G401.6 (cell line): ENCODE measurements at regions not wholly inside any gene's neighbourhood (a gene's known extent, or its start where the extent isn't known, plus 50 kb on each side); places are given as distances from the start of the nearest gene placed in this dataset.

Experiments
- FAIRE-seq: peaks from 2 replicates; lab custom pipeline; 2012; peaks lifted over from hg19 to GRCh38; lab: Jason Lieb, UNC

DNA sequence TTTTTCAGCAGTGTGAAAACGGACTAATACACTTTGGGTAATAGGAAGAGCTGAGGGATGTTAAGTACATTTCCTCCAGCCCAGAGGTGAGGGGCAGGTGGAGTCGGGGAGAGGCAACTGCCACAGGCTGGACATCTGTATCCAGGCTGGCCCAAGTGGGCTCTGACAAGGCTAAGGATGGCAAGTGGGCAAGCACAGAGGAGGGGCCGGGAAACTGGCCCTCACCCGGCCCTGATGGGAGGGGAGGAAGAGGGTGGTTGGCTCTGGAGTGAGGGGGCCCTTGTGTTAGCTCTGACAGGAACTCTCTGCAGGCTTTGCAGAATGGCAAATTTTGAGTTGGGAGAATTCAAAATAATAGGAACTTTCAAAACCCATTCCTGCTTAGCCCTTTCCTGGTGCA, 251.0 kb upstream of the TNRC6C start:
- no peak for FAIRE-seq

DNA sequence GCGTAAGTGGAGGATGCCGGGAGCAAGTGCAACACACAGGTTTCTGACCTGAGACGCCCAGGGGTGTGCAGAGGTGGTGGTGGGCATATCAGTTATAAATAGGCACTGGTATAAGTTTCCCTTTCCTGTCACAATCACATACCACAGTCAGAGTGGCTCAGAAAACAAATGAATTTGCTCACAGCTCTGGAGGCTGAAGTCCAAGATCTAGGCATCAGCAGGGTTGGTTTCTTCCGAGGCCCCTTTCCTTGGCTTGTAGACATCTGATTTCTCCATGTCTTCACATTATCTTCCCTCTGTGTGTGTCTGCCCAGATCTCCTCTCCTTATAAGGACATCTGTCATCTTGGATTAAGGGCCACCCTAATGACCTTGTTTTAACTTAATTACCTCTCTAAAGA, 250.5 kb upstream of the TNRC6C start:
- FAIRE-seq = no peak

DNA sequence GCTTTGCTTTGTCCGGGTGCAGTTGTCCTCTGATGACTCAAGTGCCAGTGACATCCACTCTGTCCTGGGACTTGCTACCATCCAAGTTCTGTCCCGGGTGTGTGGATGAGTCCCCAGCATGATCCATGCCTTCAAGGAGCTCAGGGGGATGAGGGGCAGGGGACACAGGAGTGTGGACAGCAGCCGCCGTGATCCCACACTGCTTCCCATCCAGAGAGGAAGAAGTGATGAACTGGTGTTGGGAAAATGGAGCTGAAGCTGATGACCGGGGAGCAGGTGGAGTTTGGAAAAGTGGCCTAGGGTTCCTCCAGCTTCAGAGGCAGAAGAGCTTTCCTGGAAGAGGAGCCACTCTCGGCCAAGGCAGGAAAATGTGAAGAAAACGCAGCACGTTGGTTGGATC, 249.6 kb upstream of the TNRC6C start:
- FAIRE-seq = no peak

DNA sequence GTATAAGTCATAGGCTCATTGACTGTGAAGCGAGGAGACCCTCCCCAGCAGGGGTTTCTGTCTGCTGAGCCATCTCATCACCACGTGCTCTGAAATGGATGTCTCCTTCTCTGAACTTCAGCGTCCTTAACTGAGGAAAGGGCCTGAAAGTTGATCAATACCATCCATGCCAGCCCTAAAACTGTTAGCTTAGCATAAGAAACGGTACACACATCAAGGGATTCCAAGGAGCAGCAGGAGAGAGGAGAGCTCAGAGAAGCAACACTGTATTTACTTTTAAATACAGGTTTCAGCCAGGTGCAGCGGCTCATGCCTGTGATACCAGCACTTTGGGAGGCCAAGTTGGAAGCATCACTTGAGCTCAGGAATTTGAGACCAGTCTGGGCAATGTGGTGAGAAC, 248.9 kb upstream of the TNRC6C start:
- FAIRE-seq = no peak

DNA sequence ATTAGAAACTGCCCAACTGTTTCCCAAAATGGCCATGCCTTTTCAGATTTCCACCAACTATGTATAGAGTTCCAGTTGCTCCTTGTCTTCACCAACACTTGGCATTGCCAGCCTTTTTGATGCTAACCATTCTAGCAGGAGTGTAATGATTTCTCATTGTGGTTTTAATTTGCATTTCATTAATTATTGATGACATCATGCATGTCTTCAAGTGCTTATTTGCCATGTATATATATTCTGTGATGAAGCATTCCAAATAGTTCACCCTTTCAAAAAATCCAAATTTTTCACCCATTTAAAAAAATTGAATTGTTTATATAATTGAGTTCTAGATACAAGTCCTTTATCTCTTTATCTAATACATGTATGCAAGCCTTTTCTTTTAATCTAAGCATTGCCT, 245.9 kb upstream of the TNRC6C start:
- no peak for FAIRE-seq

DNA sequence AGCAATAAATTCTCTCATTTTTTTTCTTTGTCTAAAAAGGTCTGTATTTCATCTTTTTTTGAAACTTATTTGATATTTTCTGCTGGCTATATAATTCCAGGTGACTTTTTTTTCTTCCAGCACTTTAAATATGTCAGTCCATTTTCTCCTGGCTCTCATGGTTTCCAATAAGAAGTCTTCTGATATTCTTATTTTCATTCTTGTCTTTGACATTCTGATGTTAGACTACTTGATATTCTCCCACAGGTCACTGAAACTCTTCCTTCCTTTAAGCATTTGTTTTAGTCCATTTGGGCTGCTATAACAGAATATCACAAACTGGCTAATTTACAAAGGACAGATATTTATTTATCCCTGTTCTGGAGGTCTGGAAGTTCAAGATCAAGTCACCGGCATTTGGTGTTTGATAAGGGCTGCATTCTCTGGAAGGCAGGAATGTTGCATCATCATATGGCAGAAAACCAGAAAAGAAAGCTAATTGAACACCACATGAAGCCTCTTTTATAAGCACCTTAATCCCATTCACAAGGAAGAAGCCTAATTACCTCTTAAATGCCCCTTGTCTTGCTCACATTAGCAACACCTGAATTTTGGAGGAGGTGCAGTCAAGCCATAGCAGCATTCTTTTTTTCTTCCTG, 242.1 kb upstream of the TNRC6C start:
- FAIRE-seq = no peak

DNA sequence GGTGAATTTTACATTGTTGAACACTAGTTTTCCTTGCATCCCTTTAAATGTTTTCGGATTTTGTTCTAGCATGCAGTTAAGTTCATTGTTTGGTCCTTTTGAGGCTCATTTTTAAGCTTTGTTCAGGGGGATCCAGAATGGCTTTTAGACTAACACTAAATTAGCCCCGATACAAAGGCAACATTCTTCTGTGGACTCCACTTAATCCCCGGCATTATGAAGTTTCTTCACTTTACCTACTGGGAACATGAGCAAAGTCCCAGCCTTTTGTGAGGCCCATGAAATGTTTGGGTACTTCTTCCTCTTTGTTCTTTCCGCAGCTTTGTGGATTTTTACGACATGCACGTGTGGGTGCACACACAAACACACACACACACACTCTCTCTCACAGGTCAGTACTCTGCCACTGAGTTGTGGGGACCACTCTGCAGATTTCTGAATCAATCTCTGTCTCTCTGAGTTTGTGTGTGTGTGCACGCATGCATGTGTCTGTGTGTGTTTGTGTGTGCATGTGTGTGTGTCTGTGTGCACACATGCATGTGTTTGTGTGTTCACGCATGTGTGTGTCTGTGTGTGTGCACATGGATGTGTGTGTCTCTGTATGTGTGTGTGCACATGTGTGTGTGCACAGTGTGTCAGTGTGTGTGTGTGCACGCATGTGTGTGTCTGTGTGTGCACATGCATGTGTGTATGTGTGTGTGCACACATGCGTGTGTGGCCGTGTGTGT, 240.4 kb upstream of the TNRC6C start:
- no peak for FAIRE-seq

DNA sequence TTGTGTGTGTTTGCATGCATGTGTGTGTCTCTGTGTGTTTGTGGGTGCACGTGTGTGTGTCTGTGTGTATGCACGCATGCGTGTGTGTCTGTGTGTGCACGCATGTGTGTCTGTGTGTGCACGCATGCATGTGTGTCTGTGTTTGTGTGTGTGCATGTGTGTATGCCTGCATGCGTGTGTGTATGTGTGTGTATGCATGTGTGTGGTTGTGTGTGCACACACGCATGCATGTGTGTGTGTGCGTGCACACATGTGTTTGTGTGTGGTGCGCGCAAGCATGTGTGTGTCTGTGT, 239.9 kb upstream of the TNRC6C start:
- no peak for FAIRE-seq

DNA sequence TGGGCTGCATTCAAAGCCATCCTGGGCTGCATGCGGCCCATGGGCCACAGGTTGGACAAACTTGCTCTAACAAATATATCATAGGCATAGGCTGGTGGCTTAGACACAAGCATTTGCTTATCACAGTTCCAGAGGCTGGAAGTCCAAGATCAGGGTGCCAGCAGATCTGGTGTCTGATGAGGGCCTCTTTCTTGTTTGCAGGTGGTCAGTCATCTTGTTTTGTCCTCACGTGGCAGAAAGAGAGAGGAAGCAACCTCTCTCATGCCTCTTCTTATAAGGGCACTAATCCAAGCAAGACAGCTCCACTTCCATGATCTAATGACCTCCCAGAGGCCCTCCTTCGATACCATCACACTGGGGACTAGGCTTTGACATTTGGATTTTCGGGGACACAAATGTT, 238.7 kb upstream of the TNRC6C start:
- no peak for FAIRE-seq

DNA sequence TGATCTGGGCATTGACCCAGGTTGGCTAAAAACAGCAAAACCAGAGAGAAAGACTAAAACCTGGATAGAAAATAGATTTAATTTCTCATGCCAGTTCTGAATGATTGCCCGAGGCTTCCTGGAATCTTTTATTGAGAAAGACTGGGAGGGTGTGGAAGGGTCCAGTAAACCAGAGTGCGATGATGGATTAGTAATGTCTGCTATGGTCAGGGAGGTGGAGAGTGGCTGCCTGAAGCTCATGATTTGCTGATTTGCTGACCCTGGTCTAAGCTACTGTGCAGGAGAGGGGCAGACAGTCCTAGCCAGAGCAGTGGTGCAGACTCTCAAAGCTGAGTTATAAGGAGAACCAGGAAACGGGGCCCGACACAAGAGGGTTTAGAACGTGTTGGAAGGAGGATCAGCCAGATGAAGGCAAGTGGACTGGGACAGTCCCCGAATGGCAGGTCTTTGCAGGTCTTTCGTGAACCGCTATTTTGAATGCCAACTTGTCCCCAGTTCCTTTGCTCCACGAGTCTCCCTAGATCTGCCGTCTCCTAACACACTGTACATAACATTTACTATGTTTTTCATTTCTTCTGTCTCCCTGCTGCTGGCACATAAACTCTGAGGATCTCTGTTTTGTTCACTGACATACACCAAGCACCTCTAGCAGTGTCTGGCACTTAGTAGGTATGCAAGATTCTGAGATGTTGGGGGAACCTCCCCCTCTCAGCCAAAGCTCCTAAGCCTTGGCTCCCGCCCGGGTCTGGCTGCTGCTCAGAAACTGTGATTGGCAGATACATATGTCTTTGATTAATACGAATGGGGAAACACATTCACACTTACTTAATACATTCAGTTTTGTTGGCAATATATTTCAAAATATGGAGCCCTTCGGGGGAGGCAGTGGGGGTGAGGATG, 237.3 kb upstream of the TNRC6C start:
- FAIRE-seq = no peak

DNA sequence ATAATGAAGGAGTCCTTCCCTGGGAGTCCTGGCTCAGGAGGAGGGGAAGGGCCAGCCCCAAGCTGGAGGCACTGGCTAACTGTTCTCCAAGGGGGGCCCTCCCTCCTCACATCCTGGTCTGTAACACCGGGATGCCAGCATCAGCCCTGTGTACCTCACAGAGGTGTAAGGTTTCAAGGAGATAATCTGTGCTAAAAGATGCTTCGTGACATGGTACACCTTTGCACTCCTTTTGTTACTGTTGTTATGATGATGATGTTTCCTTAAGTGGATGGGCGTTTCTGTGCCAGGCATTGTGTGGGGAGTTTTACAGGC, 236.7 kb upstream of the TNRC6C start:
- no peak for FAIRE-seq

DNA sequence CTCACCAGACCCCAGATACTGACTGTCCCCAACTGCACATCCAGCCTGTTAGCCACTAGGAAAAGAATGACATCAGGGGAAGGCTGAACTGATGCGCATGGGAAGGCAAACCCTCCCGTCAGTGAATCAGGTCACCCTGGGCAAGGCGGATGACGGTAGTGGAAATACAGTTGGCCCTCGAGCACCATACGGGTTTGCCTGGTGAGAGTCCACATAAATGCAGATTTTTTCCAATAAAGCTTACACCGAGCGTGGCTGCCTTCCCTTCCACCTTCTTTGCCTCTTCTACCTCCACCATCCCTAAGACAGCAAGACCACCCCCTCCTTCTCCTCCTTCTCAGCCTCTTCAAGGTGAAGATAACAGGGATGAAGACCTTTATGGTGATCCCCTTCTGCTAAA, 236.1 kb upstream of the TNRC6C start:
- FAIRE-seq = no peak

DNA sequence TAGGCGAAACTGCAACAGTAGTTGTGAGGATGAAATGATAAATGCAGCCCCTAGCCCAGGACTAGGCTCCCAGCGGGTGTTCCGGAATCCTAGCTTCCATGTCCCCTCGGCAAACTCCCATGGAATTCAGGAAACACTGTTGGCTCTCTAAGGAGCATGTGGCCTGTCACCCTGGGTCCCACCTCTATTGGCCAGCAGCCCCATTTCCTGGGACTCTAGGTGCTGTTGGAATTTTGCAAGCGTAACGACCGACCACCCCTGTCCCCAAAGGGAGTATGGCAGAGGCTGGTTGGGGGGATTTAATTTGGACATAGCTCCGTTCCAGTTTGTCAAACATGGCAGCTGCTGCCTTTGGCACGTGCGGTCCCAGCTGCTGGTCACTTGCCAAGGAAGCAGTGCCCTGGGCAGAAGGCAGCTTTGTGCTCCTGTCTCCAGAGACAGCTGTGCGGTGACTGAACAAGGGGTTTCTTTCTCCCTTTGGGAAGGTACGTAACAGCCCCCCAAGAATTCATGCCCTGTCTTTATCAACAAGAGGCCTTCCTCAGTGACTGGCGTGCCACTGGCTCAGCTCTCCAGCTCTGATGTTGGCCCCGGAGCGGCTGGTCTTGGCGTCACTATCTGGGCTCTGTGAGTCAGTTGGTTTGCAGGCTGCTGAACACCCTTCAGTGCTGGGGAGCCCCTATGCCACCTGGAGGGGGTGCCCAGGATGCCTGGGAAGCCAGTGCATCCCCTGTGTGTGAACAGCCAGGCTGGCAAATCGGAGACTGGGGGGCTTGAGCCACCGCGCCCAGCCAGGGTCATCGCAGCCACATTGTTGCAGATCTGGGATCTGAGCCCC, 235.2 kb upstream of the TNRC6C start:
- no peak for FAIRE-seq

DNA sequence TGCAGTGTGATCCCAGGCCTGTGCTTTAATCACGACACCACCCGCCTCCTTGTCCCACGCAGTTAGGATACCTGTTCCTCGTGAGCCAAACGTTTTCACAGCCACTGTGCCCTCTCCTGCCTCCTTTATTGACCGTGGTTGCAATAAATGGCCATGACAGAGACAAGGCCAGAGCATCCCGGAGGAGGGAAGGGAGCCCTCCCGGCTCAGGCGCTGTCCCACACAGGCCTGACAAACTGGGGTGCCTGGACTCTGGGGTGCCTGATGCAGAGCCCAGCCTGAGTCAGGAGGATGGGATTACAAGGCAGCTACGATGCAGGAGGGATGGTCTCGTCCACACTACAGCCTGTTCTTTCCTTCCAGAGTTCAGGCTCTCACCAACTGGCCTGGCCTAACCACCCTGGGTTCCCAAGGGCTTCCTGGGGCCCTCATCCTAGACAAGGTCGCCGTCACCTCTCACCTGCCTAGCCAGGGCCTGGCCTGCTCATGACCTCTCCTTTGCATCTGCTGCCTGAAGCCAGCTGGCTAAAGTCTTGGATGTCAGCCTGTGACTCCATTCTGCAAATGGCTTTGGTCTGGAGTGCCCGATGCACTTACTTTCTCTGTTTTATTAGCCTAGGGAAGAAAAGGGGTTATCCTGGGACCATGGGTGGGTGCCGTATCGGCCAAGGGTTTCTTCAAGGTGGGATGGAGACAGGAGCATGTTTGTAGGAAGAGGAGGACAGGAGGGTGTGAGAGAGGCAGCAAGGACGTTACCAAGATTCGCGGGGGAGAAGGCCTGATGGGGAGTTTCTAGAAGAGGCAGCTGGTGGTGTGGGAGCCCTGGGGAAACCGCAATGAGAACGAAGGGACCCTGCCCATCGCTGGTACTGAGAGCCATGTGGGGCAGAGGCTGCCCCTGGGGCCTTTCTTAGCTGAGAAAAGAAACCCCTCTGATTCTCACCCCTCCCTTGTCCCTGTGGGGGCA, 234.3 kb upstream of the TNRC6C start:
- FAIRE-seq = no peak

DNA sequence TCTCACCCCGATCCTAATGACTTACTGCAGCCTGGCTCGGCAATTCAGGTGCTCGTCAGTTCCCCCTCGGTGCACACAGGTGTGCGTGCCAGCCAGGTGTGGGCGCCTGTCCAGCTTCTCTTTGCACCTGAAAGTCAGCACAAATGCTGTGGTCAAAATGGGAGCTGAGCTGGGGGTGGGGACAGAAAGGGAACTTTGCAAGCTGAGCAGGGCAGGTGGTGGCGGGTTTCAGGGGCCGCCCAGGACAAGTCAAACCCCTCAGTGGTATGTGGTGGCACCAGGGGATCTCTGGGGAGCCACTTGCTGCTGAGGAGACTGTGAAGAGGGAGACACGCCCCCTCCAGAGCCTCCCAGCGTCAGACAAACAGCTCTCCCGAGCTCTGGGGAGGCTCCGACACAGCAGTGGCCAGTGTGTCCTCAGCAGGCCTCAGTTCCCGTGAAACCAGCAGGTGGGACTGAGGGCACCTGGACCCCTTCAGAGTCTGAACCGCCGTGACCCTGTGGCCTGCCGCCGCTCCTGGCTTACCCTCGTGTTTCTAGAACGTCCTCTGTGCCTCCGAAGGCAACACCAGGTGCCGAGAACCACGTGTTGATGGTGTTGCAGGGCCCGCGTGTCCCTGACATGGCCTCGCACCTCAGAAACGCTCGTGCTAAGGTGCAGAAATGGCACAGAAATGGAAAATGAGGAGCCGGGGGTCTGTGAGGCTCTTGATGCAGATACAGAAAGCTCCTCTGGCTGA, 233.5 kb upstream of the TNRC6C start:
- FAIRE-seq = no peak

DNA sequence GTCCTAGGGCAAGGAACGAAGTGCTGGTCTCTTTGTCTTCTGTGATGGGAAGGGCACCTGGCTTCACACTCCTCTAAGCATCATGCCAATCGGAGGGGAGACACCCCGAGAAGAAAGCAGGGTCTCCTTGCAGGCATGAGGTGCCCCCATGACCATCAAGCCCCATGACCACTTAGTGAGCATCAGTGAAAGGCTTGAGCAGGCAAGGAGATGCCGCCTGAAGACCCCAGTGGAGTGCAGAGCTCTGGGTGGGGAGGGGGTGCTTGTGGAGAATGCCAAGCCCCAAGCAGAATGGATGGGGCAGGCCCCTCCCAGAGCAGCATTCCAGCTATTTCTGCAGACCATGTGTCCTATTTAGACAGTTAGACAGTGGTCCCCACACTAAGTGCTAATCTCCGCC, 232.7 kb upstream of the TNRC6C start:
- FAIRE-seq = no peak

DNA sequence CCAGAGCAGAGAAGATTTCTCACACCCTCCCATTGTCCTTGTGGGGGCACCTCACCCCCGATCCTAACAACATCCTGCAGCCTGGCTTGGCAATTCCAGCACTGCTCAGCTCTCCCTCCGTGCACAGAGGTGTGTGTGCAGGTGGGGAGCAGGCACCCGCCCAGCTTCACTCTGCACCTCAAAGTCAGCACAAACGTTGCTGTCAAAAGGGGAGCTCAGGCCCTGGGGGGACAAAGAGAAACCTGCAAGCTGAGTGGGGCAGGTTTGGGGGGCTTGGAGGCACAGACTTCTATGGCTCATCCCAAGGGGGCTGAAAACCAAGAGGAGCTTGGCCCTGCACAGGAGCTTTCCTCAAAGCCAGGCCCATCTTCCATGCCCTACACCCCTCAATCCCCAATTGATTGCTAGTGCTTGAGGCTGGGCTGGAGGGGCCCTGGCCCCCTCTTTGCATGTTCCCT, 231.9 kb upstream of the TNRC6C start:
- FAIRE-seq = no peak

DNA sequence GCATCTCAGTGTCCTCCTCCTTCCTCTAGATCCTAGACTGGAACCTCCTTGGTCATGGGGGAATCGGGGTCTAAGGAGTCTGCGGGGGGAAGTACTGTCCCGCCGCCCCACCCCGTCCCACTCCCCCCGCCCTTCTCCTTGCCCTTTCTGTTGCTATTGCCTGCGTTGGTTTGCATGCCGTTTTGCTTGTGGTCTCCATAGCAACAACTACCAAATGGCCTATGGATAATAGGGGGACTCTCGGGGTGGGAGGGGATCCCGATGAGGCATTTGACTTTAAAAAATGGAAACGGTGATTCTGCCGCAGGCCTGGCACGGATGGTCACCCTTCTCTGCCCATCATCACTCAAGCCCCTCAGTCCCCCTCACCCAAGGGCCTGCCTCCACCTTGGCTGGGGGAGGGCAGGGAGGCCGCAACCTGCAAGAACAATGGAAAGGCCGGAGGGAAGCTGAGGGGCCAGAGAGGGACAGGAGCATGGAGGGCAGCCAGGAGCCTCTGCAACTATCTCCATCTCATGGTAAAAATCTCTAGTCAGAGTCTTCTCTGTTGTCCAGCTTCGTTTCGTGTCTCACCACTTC, 231.4 kb upstream of the TNRC6C start:
- FAIRE-seq = no peak

DNA sequence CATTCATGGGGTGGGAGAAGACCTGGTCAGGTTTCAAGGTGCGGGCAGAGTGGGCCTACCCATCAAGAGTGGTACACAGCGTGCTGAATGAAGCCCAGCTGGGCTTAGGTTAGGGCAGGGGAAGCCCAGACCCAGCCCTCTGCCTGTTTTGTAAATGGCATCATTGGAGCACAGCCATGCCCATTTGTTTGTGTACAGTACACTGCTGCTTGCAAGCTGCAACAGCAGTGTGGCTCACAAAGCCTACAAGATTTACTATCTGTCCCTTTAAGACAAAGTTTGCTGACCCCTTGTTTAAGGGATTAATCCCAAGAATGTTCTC, 230.1 kb upstream of the TNRC6C start:
- FAIRE-seq = no peak

DNA sequence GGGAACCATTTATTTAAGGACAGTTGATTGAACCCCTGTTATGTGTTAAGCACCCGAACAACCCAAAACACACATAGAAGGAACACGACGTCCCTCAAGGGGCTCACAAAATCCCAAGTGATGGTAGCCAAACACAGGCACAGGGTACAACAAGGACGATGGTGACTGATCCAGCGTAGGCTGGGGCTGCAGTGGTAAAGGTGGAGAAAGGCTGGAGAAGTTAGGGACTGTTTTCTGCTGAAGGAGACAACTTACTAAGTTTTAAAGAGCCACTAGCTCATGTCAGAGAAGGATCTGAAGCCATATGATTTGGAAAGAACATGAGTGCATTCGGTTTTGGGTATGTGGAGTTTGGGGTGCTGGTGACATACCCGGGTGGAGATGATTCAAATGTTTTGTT, 229.6 kb upstream of the TNRC6C start:
- FAIRE-seq = no peak

DNA sequence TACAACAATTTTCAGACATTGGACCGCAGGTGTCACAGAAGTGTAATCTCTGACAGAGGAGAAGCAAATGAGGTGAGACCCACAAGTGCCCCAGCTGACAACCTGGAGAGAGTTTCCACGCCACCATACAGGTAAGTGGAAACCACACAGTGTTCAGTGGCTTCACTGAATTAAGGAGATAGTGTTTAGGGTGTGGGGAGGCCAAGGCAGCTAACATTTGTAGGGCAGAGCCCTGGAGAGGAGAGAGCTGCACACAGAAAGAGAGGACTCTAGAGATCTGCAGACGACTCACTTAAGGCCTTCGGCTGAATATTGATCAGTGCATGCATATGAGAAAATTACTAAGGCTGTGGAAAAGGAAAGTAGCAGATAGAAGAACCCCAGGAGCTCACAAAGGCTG, 228.9 kb upstream of the TNRC6C start:
- no peak for FAIRE-seq
